GM12892 (cell line): ENCODE measurements at regions not wholly inside any gene's neighbourhood (a gene's known extent, or its start where the extent isn't known, plus 50 kb on each side); places are given as distances from the start of the nearest gene placed in this dataset.

Experiments
- POLR2A ChIP-seq: IDR thresholded peaks from 2 replicates; pipeline ENCODE4 v1.6.1; 2011; ENCODE audit warnings: low read depth, low read length, control low read depth
- POLR2AphosphoS5 ChIP-seq: IDR thresholded peaks from 2 replicates; pipeline ENCODE4 v1.6.1; 2011; ENCODE audit warnings: low read depth, low read length, control low read depth
- TAF1 ChIP-seq: IDR thresholded peaks from 2 replicates; pipeline ENCODE4 v1.6.1; 2011; ENCODE audit warnings: low read depth, mild to moderate bottlenecking, control low read depth, low read length, borderline replicate concordance

DNA sequence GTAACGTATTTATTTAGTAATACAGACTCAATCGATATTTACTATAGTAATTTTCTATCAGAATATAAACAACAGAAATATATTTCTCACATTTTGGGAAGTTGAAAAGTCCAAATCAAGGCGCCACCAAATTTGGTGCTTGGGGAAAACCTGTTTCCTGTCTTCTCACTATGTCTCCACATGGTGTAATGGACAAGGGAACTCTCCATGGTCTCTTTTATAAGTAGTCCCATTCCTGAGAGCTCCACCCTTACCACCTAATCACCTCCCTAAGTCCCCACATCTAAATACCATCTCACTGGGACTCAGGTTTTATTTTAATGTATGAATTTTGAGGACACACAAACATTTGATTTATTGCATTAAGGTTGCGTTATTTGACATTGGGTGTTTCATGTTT is 848.0 kb downstream of the LTN1 start:
- no peak for TF ChIP-seq POLR2A
- TF ChIP-seq TAF1 = no peak
- no peak for TF ChIP-seq POLR2AphosphoS5
